SW 1271 (cell line): ENCODE measurements at regions not wholly inside any gene's neighbourhood (a gene's known extent, or its start where the extent isn't known, plus 50 kb on each side); places are given as distances from the start of the nearest gene placed in this dataset.
"Not testable (repeated sequence)": the region's sequence is repeated elsewhere in the genome, so short reads cannot be mapped to it uniquely, and the experiment has no call there.

Source experiments
- DNase-seq, 2 experiments: peaks; one replicate each; lab custom pipeline; 2025; lab: John Stamatoyannopoulos, UW

DNA sequence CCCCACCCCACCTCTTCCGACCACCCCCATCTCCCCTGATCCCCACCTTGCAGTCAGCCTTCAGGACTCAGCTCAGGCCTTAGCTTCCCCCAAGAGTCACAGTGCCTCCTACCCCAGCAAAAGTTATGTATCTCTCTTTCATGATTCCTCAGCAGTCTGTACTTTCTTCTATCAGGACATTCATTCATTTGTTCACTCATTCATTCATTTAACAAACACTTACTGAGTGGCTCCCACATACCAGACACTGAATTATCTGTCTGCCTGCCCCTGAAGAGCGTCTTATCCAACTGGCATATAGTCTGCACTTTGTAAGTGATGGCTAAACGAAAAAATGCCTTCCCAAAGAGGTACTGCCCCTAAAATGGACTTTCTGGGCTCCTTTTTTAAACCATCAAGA lies 114.4 kb upstream of the SLC35F3 start:
- no peak for DNase-seq

DNA sequence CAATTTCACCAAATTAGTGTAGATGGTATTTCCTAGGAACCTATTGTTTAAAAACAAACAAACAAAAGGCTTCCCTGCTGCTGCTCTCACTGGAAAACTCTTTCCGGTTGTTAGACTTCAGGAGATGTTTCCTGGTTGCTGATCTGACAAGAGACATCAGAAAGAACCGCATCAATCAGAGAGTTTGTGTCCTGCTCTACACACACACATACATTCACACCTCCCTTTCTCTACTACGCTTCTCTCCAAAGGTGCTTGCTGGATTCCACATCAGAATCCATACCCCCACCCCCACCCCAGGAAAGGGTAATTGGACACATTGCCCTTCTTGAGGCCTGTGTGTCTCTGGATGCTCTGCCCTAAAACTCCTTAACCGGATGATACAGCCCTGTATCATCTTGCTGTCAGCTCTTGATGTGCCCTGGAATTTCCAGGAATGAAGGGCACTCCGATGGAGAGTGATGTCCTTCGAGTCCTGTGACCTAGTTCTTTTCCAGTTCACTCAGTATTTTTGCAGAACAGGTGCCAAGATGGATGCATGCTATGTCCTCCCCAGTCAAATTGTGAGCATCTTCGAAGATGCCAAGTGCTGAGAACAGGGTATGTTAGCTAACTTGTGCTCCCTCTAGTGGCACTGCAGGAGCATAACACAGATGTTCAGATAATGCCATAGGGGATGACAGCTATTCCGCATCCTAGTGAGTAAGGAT lies 113.7 kb upstream of the SLC35F3 start:
- peak in 1 of 2 experiments; percentile 31 for DNase-seq

DNA sequence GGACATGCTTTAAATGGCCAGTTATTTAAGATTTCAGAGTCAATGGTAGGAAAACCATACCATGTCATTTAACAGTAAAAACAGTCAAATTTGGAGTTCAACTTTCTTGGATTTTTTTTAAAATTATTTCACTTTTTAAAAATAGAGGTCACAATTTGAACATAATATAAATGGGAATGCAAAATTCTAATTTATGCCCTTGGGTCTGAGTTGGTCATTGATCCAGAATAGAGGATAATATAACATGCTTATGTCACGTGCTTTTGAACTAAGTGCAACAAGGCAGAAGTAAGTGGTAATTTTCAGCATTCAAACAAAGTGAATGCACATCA lies 113.1 kb upstream of the SLC35F3 start:
- no peak for DNase-seq

DNA sequence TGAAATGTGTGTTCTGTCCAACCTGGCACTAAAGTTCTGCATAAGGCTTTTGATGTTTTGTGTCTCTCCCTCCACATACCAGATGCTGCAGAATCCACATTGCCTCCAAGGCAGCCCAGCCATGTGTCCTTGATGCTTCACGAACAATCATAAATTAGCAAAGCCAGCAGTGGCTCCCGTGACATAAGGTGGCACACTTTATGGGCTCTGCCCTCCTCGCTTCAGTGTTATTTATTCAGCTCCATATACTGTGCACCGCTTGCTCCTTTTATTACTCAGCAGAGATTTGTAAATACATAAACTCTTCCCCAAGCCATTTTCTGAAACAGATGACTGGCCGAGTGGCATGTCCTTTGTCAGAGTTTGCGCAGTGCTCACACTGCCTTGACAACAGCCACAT lies 112.8 kb upstream of the SLC35F3 start:
- no peak for DNase-seq

DNA sequence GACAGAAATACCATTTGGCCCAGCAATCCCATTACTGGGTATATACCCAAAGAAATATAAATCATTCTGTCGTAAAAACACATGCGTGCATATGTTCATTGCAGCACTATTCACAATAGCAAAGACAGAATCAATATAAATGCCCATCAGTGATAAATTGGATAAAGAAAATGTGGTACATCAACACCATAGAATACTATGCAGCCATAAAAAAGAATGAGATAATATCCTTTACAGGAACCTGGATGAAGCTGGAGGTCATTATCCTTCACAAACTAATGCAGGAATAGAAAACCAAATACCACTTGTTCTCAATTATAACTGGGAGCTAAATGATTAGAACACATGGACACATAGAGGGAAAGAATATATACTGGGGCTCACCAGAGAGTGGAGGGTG lies 109.6 kb upstream of the SLC35F3 start:
- no peak for DNase-seq

DNA sequence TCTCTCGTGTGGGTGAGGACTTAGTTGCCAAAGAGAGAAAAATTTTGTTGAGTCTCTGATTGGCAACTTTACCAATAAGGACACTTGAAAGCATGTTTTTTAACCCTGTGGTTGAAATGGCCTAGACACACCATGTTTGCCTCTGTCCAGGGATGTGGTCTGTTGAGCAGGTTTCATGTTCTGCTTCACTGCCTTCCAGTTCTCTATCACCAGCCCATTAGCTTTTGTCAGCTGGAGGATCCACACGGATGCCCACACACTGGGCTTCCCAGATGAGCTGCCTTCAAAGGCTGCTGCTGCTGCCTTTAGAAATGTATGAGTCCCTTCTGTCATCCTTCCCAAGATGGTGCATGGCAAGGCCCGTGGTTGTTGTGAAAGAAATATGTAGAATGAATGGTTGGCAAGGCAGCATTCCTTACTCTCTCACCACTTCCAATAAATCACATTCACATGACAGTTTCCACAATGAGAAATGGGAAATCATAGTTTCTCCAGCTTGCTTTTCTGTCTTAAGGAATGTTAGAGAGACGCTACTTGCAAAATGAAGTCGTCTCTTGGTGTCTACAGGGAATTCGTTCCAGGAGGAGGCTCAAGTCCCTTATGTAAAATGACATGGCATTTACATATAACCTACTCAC lies 108.2 kb upstream of the SLC35F3 start:
- no peak for DNase-seq

DNA sequence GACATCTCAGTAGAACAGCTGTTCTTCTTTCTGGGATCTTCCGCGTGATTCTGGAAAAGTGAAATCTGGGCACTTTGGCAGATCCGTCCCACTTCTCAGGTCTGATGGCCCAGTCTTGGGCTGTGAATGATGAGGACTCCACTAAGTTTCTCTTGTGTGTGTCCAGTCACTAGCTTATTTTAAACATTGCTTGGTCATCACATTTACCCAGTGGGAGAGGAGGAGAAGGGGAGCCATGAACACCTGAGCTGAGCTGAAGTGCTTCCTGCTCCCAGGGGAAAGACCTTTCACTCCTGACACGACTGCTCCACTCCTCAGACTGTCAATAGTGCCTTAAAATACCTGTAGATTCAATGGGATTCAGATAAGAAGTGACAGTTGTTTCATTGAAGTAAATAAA lies 101.9 kb upstream of the SLC35F3 start:
- no peak for DNase-seq

DNA sequence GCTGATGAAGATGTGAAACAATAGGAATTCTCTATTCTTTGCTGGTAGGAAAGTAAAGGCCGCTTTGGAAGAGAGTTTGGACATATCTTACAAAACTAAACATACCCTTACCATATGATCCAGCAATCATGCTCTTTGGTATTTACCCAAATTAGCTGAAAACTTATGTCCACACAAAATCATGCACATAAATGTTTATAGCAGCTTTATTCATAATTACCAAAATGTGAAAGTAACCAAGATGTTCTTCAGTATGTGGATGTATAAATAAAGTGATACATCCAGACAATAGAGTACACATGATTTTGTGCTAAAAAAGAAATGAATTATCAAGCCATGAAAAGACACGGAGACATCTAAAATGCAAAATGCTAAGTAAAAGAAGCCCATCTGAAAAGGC lies 98.7 kb upstream of the SLC35F3 start:
- DNase-seq, result no peak

DNA sequence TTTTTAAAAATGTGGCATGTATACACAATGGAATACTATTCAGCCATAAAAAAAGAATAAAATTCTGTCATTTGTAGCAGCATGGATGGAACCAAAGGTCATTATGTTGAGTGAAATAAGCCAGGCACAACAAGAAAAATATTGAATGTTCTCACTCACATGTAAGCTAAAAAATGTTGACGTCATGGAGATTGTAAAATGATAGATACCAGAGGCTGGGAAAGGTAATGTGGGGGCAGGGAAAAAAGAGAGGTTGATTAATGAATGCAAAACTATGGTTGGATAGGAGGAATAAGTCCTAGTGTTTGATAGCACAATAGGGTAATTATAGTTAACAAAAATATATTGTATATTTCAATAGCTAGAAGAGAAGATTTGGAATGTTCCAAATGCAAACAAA lies 89.1 kb upstream of the SLC35F3 start:
- no peak for DNase-seq

DNA sequence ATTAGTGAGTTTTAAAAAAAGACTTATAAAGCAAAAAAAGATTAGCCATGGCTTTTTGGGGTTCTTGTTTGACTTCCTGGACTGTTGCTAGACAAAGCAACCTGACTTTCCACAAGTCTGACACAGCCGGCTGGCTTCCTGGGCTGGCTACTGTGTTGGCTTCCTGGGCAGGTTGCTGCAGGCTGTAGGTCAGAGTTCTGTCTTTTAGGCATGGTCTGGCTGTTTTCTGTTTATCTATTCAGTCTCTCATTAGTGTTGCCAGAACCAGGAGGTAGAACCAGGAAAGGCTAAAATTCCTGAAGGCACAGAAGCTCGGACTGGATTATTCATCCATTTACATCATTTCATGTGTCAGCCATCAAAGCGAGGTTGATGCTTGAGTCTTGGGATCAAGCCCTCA lies 88.6 kb upstream of the SLC35F3 start:
- no peak for DNase-seq

DNA sequence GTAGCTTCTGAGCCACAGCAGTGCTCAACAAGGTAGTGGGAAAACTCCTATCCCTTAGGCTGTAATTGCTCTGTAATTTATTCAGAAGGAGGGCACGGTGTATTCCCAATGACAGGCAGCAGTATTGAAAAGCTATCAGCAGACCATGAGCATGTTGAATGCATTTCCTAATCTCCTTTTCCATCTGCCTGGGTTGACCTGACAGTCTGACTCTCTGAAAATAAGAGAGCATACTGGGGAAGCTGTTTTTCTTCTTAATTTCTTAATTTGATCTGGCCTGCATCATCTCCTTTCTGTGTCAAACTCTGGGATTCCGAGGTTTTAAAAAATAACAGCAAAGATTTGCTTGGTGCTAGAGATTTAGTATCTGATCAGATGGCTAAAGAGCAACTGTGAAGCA lies 88.1 kb upstream of the SLC35F3 start:
- DNase-seq, result no peak

DNA sequence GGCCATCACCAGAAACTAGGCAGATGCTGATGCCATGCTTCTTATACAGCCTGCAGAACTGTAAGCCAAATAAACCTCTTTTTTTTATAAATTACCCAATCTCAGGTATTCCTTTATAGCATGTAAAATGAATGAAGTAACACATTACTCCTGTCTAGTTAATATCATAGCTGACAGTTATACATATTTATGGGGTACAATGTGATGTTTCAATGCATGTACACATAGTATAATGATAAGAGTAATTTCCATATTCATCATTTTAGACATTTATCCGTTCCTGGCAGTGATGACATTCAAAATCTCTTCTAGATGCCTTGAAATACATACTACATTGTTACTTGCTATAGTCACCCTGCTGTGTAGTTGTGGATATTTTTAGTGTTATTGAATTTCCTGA lies 85.4 kb upstream of the SLC35F3 start:
- DNase-seq, result no peak

DNA sequence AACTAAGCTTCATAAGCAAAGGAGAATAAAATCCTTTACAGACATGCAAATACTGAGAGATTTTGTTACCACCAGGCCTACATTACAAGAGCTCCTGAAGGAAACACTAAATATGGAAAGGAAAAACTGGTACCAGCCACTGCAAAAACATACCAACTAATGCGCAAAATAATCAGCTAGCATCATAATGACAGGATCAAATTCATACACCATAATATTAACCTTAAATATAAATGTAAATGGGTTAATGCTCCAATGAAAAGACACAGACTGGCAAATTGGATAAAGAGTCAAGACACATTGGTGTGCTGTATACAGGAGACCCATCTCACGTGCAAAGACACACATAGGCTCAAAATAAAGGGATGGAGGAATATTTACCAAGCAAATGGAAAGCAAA lies 80.3 kb upstream of the SLC35F3 start:
- DNase-seq, result not testable (repeated sequence)

DNA sequence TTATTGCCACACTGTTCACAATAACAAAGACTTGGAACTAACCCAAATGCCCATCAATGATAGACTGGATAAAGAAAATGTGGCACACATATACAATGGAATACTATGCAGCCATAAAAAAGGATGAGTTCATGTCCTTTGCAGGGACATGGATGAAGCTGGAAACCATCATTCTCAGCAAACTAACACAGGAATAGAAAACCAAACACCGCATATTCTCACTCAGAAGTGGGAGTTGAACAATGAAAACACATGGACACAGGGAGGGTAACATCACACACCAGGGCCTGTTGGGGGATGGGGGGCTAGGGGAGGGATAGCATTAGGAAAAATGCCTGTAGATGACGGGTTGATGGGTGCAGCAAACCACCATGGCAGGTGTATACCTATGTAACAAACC lies 76.5 kb upstream of the SLC35F3 start:
- not testable (repeated sequence) for DNase-seq

DNA sequence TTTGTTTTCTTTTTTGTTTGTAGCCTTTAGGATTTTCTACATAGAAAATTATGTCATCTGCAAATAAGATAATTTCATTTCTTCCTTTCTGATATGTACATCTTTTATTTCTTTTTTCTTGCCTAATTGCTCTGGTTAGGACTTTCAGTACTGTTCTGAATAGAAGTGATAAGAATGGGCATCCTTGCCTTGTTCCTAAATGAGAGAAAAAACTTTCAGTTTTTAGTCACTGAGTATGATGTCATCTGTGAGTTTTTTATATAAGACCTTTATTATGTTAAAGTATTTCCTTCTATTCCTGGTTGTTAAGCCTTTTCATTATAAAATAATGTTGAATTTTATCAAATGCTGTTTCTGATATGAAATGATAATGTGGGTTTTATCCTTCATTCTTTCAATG lies 76.0 kb upstream of the SLC35F3 start:
- DNase-seq, result no peak

DNA sequence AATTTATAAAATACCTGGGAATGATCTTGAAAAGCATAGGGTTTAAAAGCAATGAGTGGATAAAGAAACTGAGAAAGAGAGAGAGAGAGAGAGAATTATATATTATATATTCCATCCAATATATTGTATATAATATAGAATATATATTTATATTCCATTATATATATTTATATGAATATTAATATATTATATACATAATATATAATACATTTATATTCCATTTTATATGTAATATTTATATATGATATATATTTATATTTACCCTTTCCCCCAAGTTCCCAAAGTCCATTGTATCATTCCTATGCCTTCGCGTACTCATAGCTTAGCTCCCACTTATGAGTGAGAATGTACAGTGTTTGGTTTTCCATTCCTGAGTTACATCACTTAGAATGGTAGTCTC lies 69.9 kb upstream of the SLC35F3 start:
- no peak for DNase-seq

DNA sequence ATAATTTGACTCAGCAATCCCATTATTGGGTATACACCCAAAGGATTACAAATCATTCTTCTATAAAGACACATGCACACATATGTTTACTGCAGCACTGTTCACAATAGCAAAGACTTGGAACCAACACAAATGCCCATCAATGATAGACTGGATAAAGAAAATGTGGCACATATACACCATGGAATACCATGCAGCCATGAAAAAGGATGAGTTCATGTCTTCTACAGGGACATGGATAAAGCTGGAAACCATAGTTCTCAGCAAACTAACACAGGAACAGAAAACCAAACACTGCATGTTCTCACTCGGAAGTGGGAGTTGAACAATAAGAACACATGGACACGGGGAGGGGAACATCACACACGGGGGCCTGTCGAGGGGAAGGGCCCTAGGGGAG lies 66.3 kb upstream of the SLC35F3 start:
- DNase-seq, result not testable (repeated sequence)

DNA sequence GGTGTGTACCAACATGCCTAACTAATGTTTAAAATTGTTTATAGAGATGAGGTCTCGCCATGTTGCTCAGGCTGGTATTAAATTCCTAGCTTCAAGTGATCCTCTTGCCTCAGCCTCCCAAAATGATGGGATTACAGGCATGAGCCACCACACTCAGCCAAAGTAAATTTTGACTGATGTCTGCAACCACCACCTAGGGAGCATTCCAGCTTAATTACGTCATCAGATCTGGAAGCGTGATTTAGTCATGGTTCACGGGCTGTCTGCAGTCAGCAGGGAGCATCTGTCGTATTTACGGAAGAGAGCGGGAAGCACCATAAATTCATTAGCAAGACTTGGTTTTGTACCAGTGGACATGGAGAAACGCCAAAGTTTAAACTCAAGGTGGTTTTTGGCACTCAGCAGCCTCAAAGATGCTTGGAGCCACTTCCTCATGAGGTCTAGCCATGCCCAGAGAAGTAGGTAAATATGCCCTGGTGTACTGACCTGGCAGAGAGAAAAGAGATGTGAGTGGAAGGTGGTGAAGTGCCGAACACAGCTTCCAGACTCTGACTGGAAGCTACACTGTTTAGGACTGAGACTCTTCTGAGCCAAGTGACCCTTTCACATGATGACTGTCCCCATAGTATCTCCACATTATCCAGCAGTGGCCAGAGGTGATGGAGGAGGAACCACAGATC lies 60.8 kb upstream of the SLC35F3 start:
- no peak for DNase-seq

DNA sequence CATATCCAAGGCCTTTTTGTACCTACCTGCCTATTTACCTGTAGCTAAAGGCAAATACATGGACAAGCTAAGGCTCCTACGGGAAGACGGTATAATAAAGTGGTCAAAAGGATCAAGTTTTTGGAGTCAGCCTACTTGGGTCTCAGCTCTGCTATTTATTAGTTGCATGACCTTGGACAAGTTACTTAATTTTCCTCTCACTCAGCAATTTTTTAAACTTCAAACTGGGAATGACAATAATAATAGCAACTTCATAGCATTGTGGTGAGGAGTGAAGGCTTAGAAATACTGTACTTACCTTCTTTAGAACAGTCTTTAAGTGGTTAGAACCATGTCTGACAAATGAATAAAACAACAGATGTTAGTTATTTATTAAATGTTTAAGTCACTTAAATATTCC lies 60.2 kb upstream of the SLC35F3 start:
- no peak for DNase-seq

DNA sequence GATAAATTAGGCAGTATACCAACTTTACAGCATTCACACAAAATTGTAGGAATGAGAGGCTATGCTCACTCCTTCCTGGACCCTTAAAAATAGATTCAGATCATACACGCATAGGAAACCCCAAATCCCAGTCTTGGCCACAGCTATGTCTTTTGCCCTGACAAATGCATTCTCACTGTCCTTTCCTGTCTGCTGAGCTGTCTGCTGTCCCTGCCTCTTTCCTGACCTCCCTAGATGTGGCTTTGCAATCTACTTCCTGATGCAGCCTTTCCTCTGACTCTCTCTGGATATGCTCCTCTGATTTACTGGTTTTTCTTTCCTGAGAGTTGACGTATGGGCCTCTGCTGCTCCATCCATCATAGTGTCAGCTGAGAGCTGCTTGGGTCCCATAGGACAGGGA lies 59.8 kb upstream of the SLC35F3 start:
- DNase-seq, result no peak
